Subcutaneous abdominal adipose tissue (tissue), 5 donors: ENCODE measurements at regions not wholly inside any gene's neighbourhood (a gene's known extent, or its start where the extent isn't known, plus 50 kb on each side); places are given as distances from the start of the nearest gene placed in this dataset.

Experiments used
- H3K27ac ChIP-seq: one replicate; pipeline ENCODE4 v1.7.0; 2013; ENCODE audit warnings: low read depth, mild to moderate bottlenecking, inconsistent platforms, low read length, moderate library complexity
- H3K27me3 ChIP-seq, 5 donors: one replicate each; pipeline ENCODE4 v1.7.0; 2013; ENCODE audit warnings: low read length in 5 of 5, inconsistent platforms in 1 of 5; ENCODE audit not compliant: control insufficient read depth in 5 of 5, insufficient read depth in 4 of 5
- H3K36me3 ChIP-seq, 5 donors: one replicate each; pipeline ENCODE4 v1.7.0; 2013; ENCODE audit warnings: low read length in 5 of 5; ENCODE audit not compliant: control insufficient read depth in 5 of 5, insufficient read depth in 5 of 5
- H3K4me1 ChIP-seq, 5 donors: one replicate each; pipeline ENCODE4 v1.7.0; 2013; ENCODE audit warnings: low read length in 5 of 5, mild to moderate bottlenecking in 3 of 5, moderate library complexity in 1 of 5; ENCODE audit not compliant: control insufficient read depth in 5 of 5, insufficient read depth in 5 of 5
- H3K4me3 ChIP-seq, 5 donors: one replicate each; pipeline ENCODE4 v1.7.0; 2013; ENCODE audit warnings: low read length in 5 of 5, low read depth in 1 of 5
- H3K9ac ChIP-seq, 5 donors: one replicate each; pipeline ENCODE4 v1.7.0; 2013; ENCODE audit warnings: low read length in 5 of 5, mild to moderate bottlenecking in 4 of 5, moderate library complexity in 3 of 5
- H3K9me3 ChIP-seq, 5 donors: one replicate each; pipeline ENCODE4 v1.7.0; 2013; ENCODE audit warnings: low read length in 5 of 5; ENCODE audit not compliant: control insufficient read depth in 5 of 5
- donor health status: healthy.
- donor health status: healthy.
- donor health status: healthy.
- donor health status: healthy.
- donor health status: healthy.

DNA sequence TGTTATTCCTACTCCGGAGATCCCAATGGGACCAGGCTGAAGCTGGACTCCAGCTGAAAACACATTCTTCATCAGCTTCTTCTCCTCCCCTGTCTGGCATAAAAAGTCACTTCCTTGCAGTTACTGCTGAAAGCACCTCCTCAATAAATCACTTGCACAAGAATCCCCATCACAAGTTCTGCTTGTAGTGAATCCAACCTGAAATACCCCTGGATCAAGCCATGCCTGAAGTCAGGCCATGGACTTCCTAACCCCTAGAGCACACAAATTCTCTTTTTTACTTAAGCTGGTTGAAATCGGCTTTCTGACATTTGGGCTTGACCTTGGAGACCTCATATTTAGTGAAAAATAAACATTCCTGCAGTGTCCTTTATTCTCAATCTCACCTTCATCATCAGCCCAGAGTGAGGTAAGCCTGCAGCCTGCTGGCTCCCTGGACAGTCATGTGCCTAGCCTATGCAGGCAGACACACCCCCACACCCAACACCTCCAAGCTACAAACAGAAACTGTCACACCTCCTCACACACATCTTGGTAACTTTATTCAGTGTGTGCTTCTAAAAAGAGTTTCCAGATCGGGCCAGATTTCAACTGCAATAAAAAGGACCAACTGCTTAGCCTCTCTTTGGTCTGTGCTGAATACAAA is 51.5 kb upstream of the PTPRT start:
- H3K9ac ChIP-seq = no peak overlapping the region
- no peaks in the 10 kb centered on the region for H3K36me3 ChIP-seq
- no peak overlapping the region for H3K4me3 ChIP-seq
- peaks cover 0 to 7% (median 0%) of the 10 kb centered on the region in 5 donors for H3K9me3 ChIP-seq
- no peak overlapping the region for H3K27ac ChIP-seq
- peaks cover 0 to 11% (median 7%) of the 10 kb centered on the region in 5 donors for H3K27me3 ChIP-seq
- no peaks in the 10 kb centered on the region for H3K4me1 ChIP-seq
